GM23248 (cell line): ENCODE measurements at regions not wholly inside any gene's neighbourhood (a gene's known extent, or its start where the extent isn't known, plus 50 kb on each side); places are given as distances from the start of the nearest gene placed in this dataset.

Experiments used
- EZH2 ChIP-seq: fragments of 200-600 bp; sonication (generic); IDR thresholded peaks from 2 replicates; pipeline ENCODE4 v1.6.1; 2018; ENCODE audit warnings: antibody characterized with exemption, mild to moderate bottlenecking; ENCODE audit not compliant: insufficient read depth, poor library complexity, severe bottlenecking
- EZH2phosphoT487 ChIP-seq: fragments of 200-600 bp; sonication (generic); IDR thresholded peaks from 2 replicates; pipeline ENCODE4 v1.6.1; 2018; ENCODE audit warnings: antibody characterized with exemption, moderate library complexity, mild to moderate bottlenecking, low read depth; ENCODE audit not compliant: insufficient read depth

GRCh38 chr10:55104738-55105137 is 303.7 kb upstream of the PCDH15 start:
- TF ChIP-seq EZH2phosphoT487 (no peak), EZH2 (no peak)
